ENCODE measurements at regions not wholly inside any gene's neighbourhood (a gene's known extent, or its start where the extent isn't known, plus 50 kb on each side); places are given as distances from the start of the nearest gene placed in this dataset.

DNA sequence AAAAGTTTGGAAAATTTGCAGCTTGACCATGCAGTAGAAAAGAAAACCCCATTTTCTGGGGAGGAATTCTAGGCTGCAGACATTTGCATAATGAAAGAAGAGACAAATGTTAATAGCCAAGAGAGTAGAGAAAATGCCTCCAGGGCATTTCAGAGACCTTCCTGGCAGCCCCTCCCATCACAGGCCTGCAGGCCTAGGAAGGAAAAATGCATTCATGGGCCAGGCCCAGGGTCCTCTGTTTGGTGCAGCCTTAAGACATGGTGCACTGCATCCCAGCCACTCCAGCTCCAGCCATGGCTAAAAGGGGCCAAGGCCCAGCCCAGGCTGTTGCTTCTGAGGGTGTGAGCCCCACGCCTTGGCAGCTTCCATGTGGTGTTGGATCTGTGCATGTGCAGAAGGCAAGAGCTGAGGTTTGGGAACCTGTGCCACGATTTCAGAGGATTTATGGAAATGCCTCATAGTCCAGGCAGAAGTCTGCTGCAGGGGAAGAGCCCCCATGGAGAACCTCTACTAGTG lies 75.0 kb upstream of the OR13F1 start:
- Histone ChIP-seq H3K9me3 (ENCODE audit: control insufficient read depth, low read length) (peaks cover 12% of the 10 kb centered on the region), H3K4me1 (ENCODE audit: control insufficient read depth, insufficient read depth, low read length) (no peaks in the 10 kb centered on the region), H3K36me3 (ENCODE audit: control insufficient read depth, insufficient read depth, low read length) (no peaks in the 10 kb centered on the region), H3K4me3 (ENCODE audit: low read length) (no peak overlapping the region), H3K27me3 (ENCODE audit: control insufficient read depth, insufficient read depth, low read length, poor library complexity, severe bottlenecking) (no peaks in the 10 kb centered on the region), H3K27ac (ENCODE audit: low read depth, low read length) (no peak overlapping the region), H3K9ac (ENCODE audit: extremely low read depth, low read length, poor library complexity, severe bottlenecking) (no peak overlapping the region)
- Mint-ChIP-seq H3K9me3 (peaks cover 23% of the 10 kb centered on the region), H3K27ac (no peak overlapping the region), H3K4me3 (no peak overlapping the region), H3K27me3 (ENCODE audit: insufficient read depth) (no peaks in the 10 kb centered on the region), H3K4me1 (no peaks in the 10 kb centered on the region), H3K36me3 (ENCODE audit: low read depth) (no peaks in the 10 kb centered on the region)
- DNase-seq: no peak
- WGBS, 2 experiments (ENCODE audit: insufficient coverage in 1 of 2, insufficient read length in 1 of 2): 63% methylated on average over 2 of the region's 2 CpGs; no CpG with 5 or more reads in 1 of the 2 experiments
- TF ChIP-seq, protein P1, sequence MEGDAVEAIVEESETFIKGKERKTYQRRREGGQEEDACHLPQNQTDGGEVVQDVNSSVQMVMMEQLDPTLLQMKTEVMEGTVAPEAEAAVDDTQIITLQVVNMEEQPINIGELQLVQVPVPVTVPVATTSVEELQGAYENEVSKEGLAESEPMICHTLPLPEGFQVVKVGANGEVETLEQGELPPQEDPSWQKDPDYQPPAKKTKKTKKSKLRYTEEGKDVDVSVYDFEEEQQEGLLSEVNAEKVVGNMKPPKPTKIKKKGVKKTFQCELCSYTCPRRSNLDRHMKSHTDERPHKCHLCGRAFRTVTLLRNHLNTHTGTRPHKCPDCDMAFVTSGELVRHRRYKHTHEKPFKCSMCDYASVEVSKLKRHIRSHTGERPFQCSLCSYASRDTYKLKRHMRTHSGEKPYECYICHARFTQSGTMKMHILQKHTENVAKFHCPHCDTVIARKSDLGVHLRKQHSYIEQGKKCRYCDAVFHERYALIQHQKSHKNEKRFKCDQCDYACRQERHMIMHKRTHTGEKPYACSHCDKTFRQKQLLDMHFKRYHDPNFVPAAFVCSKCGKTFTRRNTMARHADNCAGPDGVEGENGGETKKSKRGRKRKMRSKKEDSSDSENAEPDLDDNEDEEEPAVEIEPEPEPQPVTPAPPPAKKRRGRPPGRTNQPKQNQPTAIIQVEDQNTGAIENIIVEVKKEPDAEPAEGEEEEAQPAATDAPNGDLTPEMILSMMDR (conservative IDR thresholded peaks at IDR 0.05): no peak

DNA sequence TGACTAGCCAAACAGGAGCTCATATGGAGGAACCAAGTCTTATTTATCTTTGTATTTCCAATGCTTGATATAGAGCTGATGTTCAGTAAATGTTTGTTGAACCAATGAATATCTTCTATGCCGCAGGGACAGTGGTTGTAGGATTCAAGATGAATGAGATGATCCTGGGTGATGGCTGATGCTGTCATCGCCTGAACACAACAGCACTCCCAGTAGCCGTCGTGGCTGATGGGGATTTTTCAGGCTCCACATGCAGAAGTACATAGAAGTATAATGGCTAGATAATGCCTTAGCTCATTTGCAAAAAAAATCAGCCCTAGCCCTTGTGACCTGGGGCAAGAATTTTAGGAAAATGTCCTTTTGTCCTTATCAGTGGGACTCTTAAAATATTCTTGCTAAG lies 69.0 kb upstream of the OR13F1 start:
- WGBS, 2 experiments (ENCODE audit: insufficient coverage in 1 of 2, insufficient read length in 1 of 2): 66 to 84% methylated on average over 4 of the region's 4 CpGs
- Histone ChIP-seq H3K4me1 (ENCODE audit: control insufficient read depth, insufficient read depth, low read length) (no peaks in the 10 kb centered on the region), H3K27ac (ENCODE audit: low read depth, low read length) (no peak overlapping the region), H3K4me3 (ENCODE audit: low read length) (no peak overlapping the region), H3K27me3 (ENCODE audit: control insufficient read depth, insufficient read depth, low read length, poor library complexity, severe bottlenecking) (no peaks in the 10 kb centered on the region), H3K9ac (ENCODE audit: extremely low read depth, low read length, poor library complexity, severe bottlenecking) (no peak overlapping the region), H3K36me3 (ENCODE audit: control insufficient read depth, insufficient read depth, low read length) (no peaks in the 10 kb centered on the region), H3K9me3 (ENCODE audit: control insufficient read depth, low read length) (no peaks in the 10 kb centered on the region)
- no peak for DNase-seq
- H3K36me3 Mint-ChIP-seq (ENCODE audit: low read depth): no peaks in the 10 kb centered on the region
- no peak overlapping the region for H3K4me3 Mint-ChIP-seq
- no peak overlapping the region for H3K27ac Mint-ChIP-seq
- TF ChIP-seq, protein P1 (conservative IDR thresholded peaks at IDR 0.05): no peak
- H3K4me1 Mint-ChIP-seq: no peaks in the 10 kb centered on the region
- no peaks in the 10 kb centered on the region for H3K27me3 Mint-ChIP-seq (ENCODE audit: insufficient read depth)
- H3K9me3 Mint-ChIP-seq: peaks cover 10% of the 10 kb centered on the region

DNA sequence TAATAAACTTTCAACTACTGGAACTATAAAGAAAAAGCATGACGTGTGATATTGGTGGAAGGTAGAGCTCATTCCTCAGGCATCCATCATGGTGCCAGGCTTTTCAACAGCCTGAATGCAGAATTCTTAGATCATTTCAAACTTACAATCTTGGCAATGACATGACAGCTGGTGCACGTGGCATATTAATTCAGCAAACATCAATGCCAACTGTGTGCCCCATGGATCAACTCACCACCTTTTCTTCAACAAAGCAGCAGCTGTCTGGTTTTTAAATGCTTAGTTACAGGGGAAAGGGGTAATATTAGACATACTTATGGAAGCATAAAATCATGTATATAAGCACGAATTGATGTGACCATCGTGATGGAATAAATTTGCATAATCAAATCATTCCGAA lies 56.0 kb upstream of the OR13F1 start:
- TF ChIP-seq, protein P1 (conservative IDR thresholded peaks at IDR 0.05): no peak
- H3K9ac ChIP-seq (ENCODE audit: extremely low read depth, low read length, poor library complexity, severe bottlenecking): no peak overlapping the region
- H3K4me1 Mint-ChIP-seq: no peaks in the 10 kb centered on the region
- H3K9me3 ChIP-seq (ENCODE audit: control insufficient read depth, low read length): no peaks in the 10 kb centered on the region
- no peak for DNase-seq
- H3K36me3 ChIP-seq (ENCODE audit: control insufficient read depth, insufficient read depth, low read length): no peaks in the 10 kb centered on the region
- H3K4me3 ChIP-seq (ENCODE audit: low read length): no peak overlapping the region
- no peaks in the 10 kb centered on the region for H3K27me3 ChIP-seq (ENCODE audit: control insufficient read depth, insufficient read depth, low read length, poor library complexity, severe bottlenecking)
- H3K36me3 Mint-ChIP-seq (ENCODE audit: low read depth): no peaks in the 10 kb centered on the region
- no peaks in the 10 kb centered on the region for H3K9me3 Mint-ChIP-seq
- WGBS, 2 experiments (ENCODE audit: insufficient coverage in 1 of 2, insufficient read length in 1 of 2): 72 to 79% methylated on average over 2 to 5 of the region's 5 CpGs
- H3K27ac ChIP-seq (ENCODE audit: low read depth, low read length): no peak overlapping the region
- no peak overlapping the region for H3K27ac Mint-ChIP-seq
- no peaks in the 10 kb centered on the region for H3K4me1 ChIP-seq (ENCODE audit: control insufficient read depth, insufficient read depth, low read length)
- H3K27me3 Mint-ChIP-seq (ENCODE audit: insufficient read depth): no peaks in the 10 kb centered on the region
- no peak overlapping the region for H3K4me3 Mint-ChIP-seq
